Left lung (tissue), 4 donors: ENCODE measurements at regions not wholly inside any gene's neighbourhood (a gene's known extent, or its start where the extent isn't known, plus 50 kb on each side); places are given as distances from the start of the nearest gene placed in this dataset.

Source experiments
- ATAC-seq: fragments of 200-7000 bp; cut with Tn5 transposase; one replicate; pipeline ENCODE4 v1.9.1; 2020; ENCODE audit warnings: moderate library complexity
- DNase-seq, 4 donors: peaks; one replicate each; pipeline ENCODE4 v3.0.0-alpha.2; 2013 to 2020
- H3K27ac ChIP-seq, 2 donors: fragments of 200-600 bp; sonication (generic) in 1 of 2; one replicate each; pipeline versions ENCODE4 v1.5.0 to v1.8.0; 2020 to 2021
- H3K27me3 ChIP-seq, 2 donors: fragments of 200-600 bp; sonication (generic) in 1 of 2; one replicate each; pipeline versions ENCODE4 v1.5.0 to v1.8.0; 2020 to 2021
- H3K36me3 ChIP-seq, 2 donors: fragments of 200-600 bp; sonication (generic) in 1 of 2; one replicate each; pipeline versions ENCODE4 v1.5.0 to v1.8.0; 2020 to 2021
- H3K4me1 ChIP-seq, 2 donors: fragments of 200-600 bp; one replicate each; pipeline ENCODE4 v1.8.0; 2021
- H3K4me3 ChIP-seq, 2 donors: fragments of 200-600 bp; sonication (generic) in 1 of 2; one replicate each; pipeline versions ENCODE4 v1.5.0 to v1.8.0; 2020 to 2021; ENCODE audit warnings: mild to moderate bottlenecking in 1 of 2
- H3K9me3 ChIP-seq, 2 donors: fragments of 200-600 bp; sonication (generic) in 1 of 2; one replicate each; pipeline versions ENCODE4 v1.5.0 to v1.8.0; 2020 to 2021
- CTCF ChIP-seq, 2 donors: fragments of 200-600 bp; sonication (generic) in 1 of 2; IDR thresholded peaks; one replicate each; pipeline versions ENCODE4 v1.5.0 to v1.8.0; 2021; ENCODE audit warnings: antibody characterized with exemption in 2 of 2
- intact Hi-C, 2 donors: fragments of 100-400 bp; cut with DNase I; formaldehyde crosslinking; loops; one replicate each; pipeline versions ENCODE4 v1.11.2 to v1.14.2; 2022
- donor health status: DM: no; HTN: yes; CAD: no.
- donor health status: DM: no; HTN: no; CAD: no.

- Histone ChIP-seq H3K9me3 (no peaks in the 10 kb centered on the region), H3K27me3 (no peaks in the 10 kb centered on the region), H3K4me1 (peaks cover 0 to 5% of the 10 kb centered on the region in 2 donors), H3K4me3 (no peak overlapping the region), H3K36me3 (no peaks in the 10 kb centered on the region), H3K27ac (no peak overlapping the region)
- no peak for TF ChIP-seq CTCF (IDR thresholded peaks at IDR 0.05)
- ATAC-seq, result no peak
- peak in 1 of 4 donors; percentile 34 for DNase-seq
- intact Hi-C loops, result no loop called here
These were observed 127.9 kb upstream of the MON1B start for GRCh38 chr16:77062878-77063675.

GRCh38 chr16:77063676-77064016 lies 127.3 kb upstream of the MON1B start:
- Histone ChIP-seq H3K27ac (no peak overlapping the region), H3K36me3 (no peaks in the 10 kb centered on the region), H3K9me3 (no peaks in the 10 kb centered on the region), H3K4me3 (no peak overlapping the region), H3K27me3 (no peaks in the 10 kb centered on the region), H3K4me1 (peaks cover 0 to 5% of the 10 kb centered on the region in 2 donors)
- intact Hi-C loops, result no loop called here
- ATAC-seq (no peak), DNase-seq (no peak)
- no peak for TF ChIP-seq CTCF (IDR thresholded peaks at IDR 0.05)

GRCh38 chr16:77064037-77064436 lies 127.0 kb upstream of the MON1B start:
- peaks cover 0 to 5% of the 10 kb centered on the region in 2 donors for H3K4me1 ChIP-seq
- no peaks in the 10 kb centered on the region for H3K9me3 ChIP-seq
- intact Hi-C loops, result no loop called here
- no peaks in the 10 kb centered on the region for H3K27me3 ChIP-seq
- ATAC-seq (no peak), DNase-seq (no peak)
- H3K4me3 ChIP-seq, result no peak overlapping the region
- no peak for TF ChIP-seq CTCF (IDR thresholded peaks at IDR 0.05)
- no peak overlapping the region for H3K27ac ChIP-seq
- no peaks in the 10 kb centered on the region for H3K36me3 ChIP-seq

- Histone ChIP-seq H3K27me3 (no peaks in the 10 kb centered on the region), H3K36me3 (no peaks in the 10 kb centered on the region), H3K9me3 (no peaks in the 10 kb centered on the region), H3K4me1 (peaks cover 0 to 5% of the 10 kb centered on the region in 2 donors), H3K4me3 (no peak overlapping the region), H3K27ac (no peak overlapping the region)
- ATAC-seq (no peak), DNase-seq (no peak)
- intact Hi-C loops, result no loop called here
- TF ChIP-seq CTCF (IDR thresholded peaks at IDR 0.05), result no peak
These were observed 124.0 kb upstream of the MON1B start for GRCh38 chr16:77066896-77067496.

- no peak overlapping the region for H3K27ac ChIP-seq
- H3K4me1 ChIP-seq, result peaks cover 0 to 4% of the 10 kb centered on the region in 2 donors
- no peaks in the 10 kb centered on the region for H3K9me3 ChIP-seq
- intact Hi-C loops, result no loop called here
- no peaks in the 10 kb centered on the region for H3K36me3 ChIP-seq
- DNase-seq (no peak), ATAC-seq (no peak)
- no peaks in the 10 kb centered on the region for H3K27me3 ChIP-seq
- TF ChIP-seq CTCF (IDR thresholded peaks at IDR 0.05), result no peak
- H3K4me3 ChIP-seq, result no peak overlapping the region
These were observed 123.1 kb upstream of the MON1B start for GRCh38 chr16:77067900-77068299.
